Smooth muscle cell (in vitro differentiated cells): ENCODE measurements at regions not wholly inside any gene's neighbourhood (a gene's known extent, or its start where the extent isn't known, plus 50 kb on each side); places are given as distances from the start of the nearest gene placed in this dataset.

Experiments used
- DNase-seq: peaks from one replicate; lab custom pipeline; 2025; ENCODE audit not compliant: unreplicated experiment; lab: John Stamatoyannopoulos, UW
- H2AFZ ChIP-seq: fragments of 200-600 bp; sonication (generic); 2 replicates; pipeline ENCODE4 v1.6.0; 2016; ENCODE audit warnings: antibody characterized with exemption, low read depth, mild to moderate bottlenecking
- H3F3A ChIP-seq: fragments of 200-600 bp; sonication (generic); 2 replicates; pipeline ENCODE4 v1.6.0; 2017; ENCODE audit warnings: antibody characterized with exemption, low read depth
- H3K27ac ChIP-seq: fragments of 200-600 bp; sonication (generic); 2 replicates; pipeline ENCODE4 v1.5.1; 2016; ENCODE audit warnings: low read depth, mild to moderate bottlenecking
- H3K27me3 ChIP-seq: fragments of 200-600 bp; sonication (generic); 2 replicates; pipeline ENCODE4 v1.6.1; 2016; ENCODE audit warnings: low read depth, mild to moderate bottlenecking
- H3K36me3 ChIP-seq: fragments of 200-600 bp; sonication (generic); 2 replicates; pipeline ENCODE4 v1.5.1; 2016; ENCODE audit warnings: low read depth
- H3K4me1 ChIP-seq: fragments of 200-600 bp; sonication (generic); 2 replicates; pipeline ENCODE4 v1.5.1; 2016; ENCODE audit warnings: low read depth
- H3K4me2 ChIP-seq: fragments of 200-600 bp; sonication (generic); 2 replicates; pipeline ENCODE4 v1.6.0; 2016; ENCODE audit warnings: mild to moderate bottlenecking
- H3K4me3 ChIP-seq: fragments of 200-600 bp; sonication (generic); 2 replicates; pipeline ENCODE4 v1.5.1; 2016; ENCODE audit warnings: mild to moderate bottlenecking
- H3K79me2 ChIP-seq: fragments of 200-600 bp; sonication (generic); 2 replicates; pipeline ENCODE4 v1.6.0; 2016; ENCODE audit warnings: low read depth, mild to moderate bottlenecking
- H3K9ac ChIP-seq: fragments of 200-600 bp; sonication (generic); 2 replicates; pipeline ENCODE4 v1.6.0; 2016; ENCODE audit warnings: low read depth
- H3K9me3 ChIP-seq: fragments of 200-600 bp; sonication (generic); replicated peaks from 2 replicates; pipeline ENCODE4 v1.5.1; 2016; ENCODE audit warnings: low read depth
- H4K20me1 ChIP-seq: fragments of 200-600 bp; sonication (generic); 2 replicates; pipeline ENCODE4 v1.6.0; 2016; ENCODE audit warnings: low read depth
- WGBS: methylation state at CpG from one replicate; pipeline ENCODE4 v1.1.7; 2016; ENCODE audit warnings: low lambda C conversion rate; 5-methylcytosine and 5-hydroxymethylcytosine counted together
- TF ChIP-seq, protein P1 (sequence below): fragments of 200-600 bp; sonication (generic); IDR thresholded peaks from 2 replicates; pipeline ENCODE4 v1.5.1; 2017; ENCODE audit warnings: borderline replicate concordance, mild to moderate bottlenecking, antibody characterized with exemption; ENCODE audit not compliant: insufficient read depth, poor library complexity, severe bottlenecking

DNA sequence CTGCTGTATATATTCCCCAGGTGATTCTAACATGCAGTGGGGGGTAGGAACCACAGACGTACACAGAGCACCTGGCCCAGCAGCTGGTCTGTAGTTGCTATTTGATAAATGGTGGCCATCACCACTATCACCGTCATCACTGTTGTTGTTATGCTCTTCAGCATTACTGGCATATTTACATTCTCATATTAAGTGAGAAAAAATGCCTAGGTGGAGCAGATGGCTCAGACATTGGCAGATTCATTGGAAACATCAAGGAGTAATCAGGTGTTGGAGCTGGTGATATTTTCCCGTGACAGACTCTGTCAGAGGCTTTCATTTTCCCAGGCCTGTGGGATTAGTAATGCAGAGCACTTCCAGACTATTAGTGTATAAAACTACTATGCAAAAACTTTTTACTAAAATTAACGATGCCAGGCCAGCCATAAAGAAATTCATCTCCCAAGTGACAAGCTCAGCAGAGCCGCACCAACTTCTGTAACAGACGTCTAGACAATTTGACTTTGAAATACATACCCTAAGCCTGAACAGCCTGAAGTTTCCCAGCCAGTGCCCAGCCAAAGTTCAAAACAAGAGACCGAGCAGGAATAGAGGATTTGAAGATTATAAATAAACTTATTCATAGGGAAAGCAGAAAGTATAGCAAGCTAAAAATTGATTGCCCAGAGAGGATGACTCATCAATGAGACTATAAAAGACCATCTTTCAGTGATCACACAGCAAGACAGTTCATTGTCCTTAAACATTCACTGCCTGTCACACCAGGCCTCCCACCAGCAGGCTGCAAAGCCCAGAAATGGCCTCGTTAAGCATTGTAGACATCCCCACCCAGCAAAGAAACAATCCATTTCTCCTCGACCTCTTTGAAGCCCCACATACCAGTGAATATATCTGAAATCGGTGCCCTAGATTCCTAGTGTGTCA is 247.4 kb upstream of the CHAC2 start:
- 34% methylated on average over 10 of the region's 10 CpGs for WGBS
- H2AFZ ChIP-seq, result peak overlapping the region; percentile 69
- H3K79me2 ChIP-seq, result no peaks in the 10 kb centered on the region
- no peaks in the 10 kb centered on the region for H3K36me3 ChIP-seq
- TF ChIP-seq, protein P1, sequence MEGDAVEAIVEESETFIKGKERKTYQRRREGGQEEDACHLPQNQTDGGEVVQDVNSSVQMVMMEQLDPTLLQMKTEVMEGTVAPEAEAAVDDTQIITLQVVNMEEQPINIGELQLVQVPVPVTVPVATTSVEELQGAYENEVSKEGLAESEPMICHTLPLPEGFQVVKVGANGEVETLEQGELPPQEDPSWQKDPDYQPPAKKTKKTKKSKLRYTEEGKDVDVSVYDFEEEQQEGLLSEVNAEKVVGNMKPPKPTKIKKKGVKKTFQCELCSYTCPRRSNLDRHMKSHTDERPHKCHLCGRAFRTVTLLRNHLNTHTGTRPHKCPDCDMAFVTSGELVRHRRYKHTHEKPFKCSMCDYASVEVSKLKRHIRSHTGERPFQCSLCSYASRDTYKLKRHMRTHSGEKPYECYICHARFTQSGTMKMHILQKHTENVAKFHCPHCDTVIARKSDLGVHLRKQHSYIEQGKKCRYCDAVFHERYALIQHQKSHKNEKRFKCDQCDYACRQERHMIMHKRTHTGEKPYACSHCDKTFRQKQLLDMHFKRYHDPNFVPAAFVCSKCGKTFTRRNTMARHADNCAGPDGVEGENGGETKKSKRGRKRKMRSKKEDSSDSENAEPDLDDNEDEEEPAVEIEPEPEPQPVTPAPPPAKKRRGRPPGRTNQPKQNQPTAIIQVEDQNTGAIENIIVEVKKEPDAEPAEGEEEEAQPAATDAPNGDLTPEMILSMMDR, result no peak
- peak overlapping the region; percentile 28 for H3K4me2 ChIP-seq
- peaks cover 7% of the 10 kb centered on the region for H3K4me1 ChIP-seq
- no peak overlapping the region for H3K27ac ChIP-seq
- H3F3A ChIP-seq, result no peaks in the 10 kb centered on the region
- no peaks in the 10 kb centered on the region for H3K27me3 ChIP-seq
- no peak overlapping the region for H3K4me3 ChIP-seq
- no peaks in the 10 kb centered on the region for H4K20me1 ChIP-seq
- H3K9ac ChIP-seq, result no peak overlapping the region
- no peaks in the 10 kb centered on the region for H3K9me3 ChIP-seq
- no peak for DNase-seq

DNA sequence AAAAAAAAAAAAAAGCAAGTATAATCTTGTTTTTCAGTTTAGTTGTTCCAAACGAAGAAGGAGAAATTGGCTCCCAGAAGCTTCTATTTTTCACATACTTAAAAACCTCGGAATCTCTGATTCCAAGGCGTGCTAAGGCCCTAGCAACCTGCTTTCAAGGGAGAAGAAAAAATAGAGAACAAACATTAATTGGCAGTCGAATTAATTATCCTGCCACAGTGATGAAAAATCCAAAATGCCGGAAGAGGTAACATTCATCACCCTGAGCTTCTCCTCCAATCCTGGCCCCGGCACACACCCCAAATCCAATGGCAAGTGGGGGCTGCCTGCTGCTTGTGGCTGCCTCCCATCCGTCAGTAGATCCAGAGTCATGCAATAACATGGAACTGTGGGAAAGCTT is 250.2 kb upstream of the CHAC2 start:
- no peaks in the 10 kb centered on the region for H4K20me1 ChIP-seq
- no peak overlapping the region for H3K27ac ChIP-seq
- no peak overlapping the region for H2AFZ ChIP-seq
- H3K79me2 ChIP-seq, result no peaks in the 10 kb centered on the region
- H3K27me3 ChIP-seq, result no peaks in the 10 kb centered on the region
- H3K4me1 ChIP-seq, result peaks cover 7% of the 10 kb centered on the region
- no peak for DNase-seq
- H3K9me3 ChIP-seq, result no peaks in the 10 kb centered on the region
- H3K4me3 ChIP-seq, result no peak overlapping the region
- no peak overlapping the region for H3K9ac ChIP-seq
- WGBS, result 81% methylated on average over 7 of the region's 7 CpGs
- no peaks in the 10 kb centered on the region for H3K36me3 ChIP-seq
- H3K4me2 ChIP-seq, result no peak overlapping the region
- TF ChIP-seq, protein P1, result no peak
- H3F3A ChIP-seq, result no peaks in the 10 kb centered on the region

DNA sequence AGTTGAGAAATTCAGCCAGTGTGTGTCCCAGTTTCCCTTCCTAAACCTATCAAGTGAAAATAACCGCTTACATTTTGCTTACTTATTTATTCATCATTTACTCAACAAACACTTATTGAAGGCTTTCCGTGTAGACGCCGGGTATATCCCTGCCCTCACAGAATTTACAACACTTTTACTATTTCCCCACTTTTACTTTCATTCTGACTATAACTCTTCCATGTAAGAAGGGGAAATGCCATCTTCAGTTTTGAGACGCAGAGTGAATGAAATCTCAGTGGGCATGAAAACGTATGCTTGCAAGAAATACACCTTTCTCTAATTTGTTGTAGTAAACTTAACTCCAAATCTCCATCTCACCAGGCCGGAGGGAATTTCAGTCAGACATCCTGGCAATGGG is 251.0 kb upstream of the CHAC2 start:
- Histone ChIP-seq H3K4me1 (peaks cover 7% of the 10 kb centered on the region), H3K79me2 (no peaks in the 10 kb centered on the region), H2AFZ (no peak overlapping the region), H3K4me3 (no peak overlapping the region), H4K20me1 (no peaks in the 10 kb centered on the region), H3K9ac (no peak overlapping the region), H3K9me3 (no peaks in the 10 kb centered on the region), H3K4me2 (no peak overlapping the region), H3K27me3 (no peaks in the 10 kb centered on the region), H3K27ac (no peak overlapping the region), H3K36me3 (no peaks in the 10 kb centered on the region), H3F3A (no peaks in the 10 kb centered on the region)
- no peak for DNase-seq
- 98% methylated on average over 7 of the region's 7 CpGs for WGBS
- TF ChIP-seq, protein P1, result no peak
